GM12878 (cell line): ENCODE measurements at regions not wholly inside any gene's neighbourhood (a gene's known extent, or its start where the extent isn't known, plus 50 kb on each side); places are given as distances from the start of the nearest gene placed in this dataset.

ENCODE experiments used
- BRCA1 ChIP-seq: IDR thresholded peaks from 2 replicates; pipeline ENCODE4 v1.6.1; 2011; ENCODE audit warnings: low read depth, low read length, improper control_type of control experiment
- EP300 ChIP-seq, 2 experiments: fragments of 150-350 bp in 1 of 2; IDR thresholded peaks; 2 replicates each; pipeline ENCODE4 v1.6.1; 2011 to 2012; ENCODE audit warnings: low read depth in 2 of 2, low read length in 2 of 2, borderline replicate concordance in 1 of 2, improper control_type of control experiment in 1 of 2, inconsistent platforms in 1 of 2; ENCODE audit not compliant: control insufficient read depth in 1 of 2
- KAT2A ChIP-seq: conservative IDR thresholded peaks from 2 replicates; pipeline ENCODE4 v1.6.1; 2011; ENCODE audit warnings: low read depth, low read length; ENCODE audit not compliant: control insufficient read depth
- MAX ChIP-seq: IDR thresholded peaks from 2 replicates; pipeline ENCODE4 v1.6.1; 2012; ENCODE audit warnings: low read depth, low read length, improper control_type of control experiment
- MLLT1 ChIP-seq: fragments of 450-650 bp; IDR thresholded peaks from 2 replicates; pipeline ENCODE4 v1.6.1; 2016; ENCODE audit warnings: mild to moderate bottlenecking
- POLR2A ChIP-seq: IDR thresholded peaks from 2 replicates; pipeline ENCODE4 v1.6.1; 2011; ENCODE audit warnings: low read depth, mild to moderate bottlenecking, low read length
- RBBP5 ChIP-seq: fragments of 200-600 bp; sonication (generic); conservative IDR thresholded peaks from 2 replicates; pipeline ENCODE4 v1.6.1; 2016
- SMC3 ChIP-seq: IDR thresholded peaks from 2 replicates; pipeline ENCODE4 v1.6.1; 2011; ENCODE audit warnings: low read length, improper control_type of control experiment, borderline replicate concordance
- SRF ChIP-seq, 2 experiments: IDR thresholded peaks; 2 replicates each; pipeline ENCODE4 v1.6.1; 2011; ENCODE audit warnings: low read depth in 2 of 2, low read length in 2 of 2, mild to moderate bottlenecking in 1 of 2, moderate library complexity in 1 of 2
- ZSCAN29 ChIP-seq: fragments of 450-650 bp; IDR thresholded peaks from 2 replicates; pipeline ENCODE4 v1.6.1; 2017; ENCODE audit warnings: mild to moderate bottlenecking, moderate library complexity
- TF ChIP-seq, protein P1 (sequence below), 3 experiments: IDR thresholded peaks in 2 of 3; conservative IDR thresholded peaks in 1 of 3; 2 replicates each; pipeline ENCODE4 v1.5.1; 2011; ENCODE audit warnings: low read depth in 3 of 3, low read length in 3 of 3, mild to moderate bottlenecking in 3 of 3, control low read depth in 2 of 3, moderate library complexity in 2 of 3, inconsistent platforms in 1 of 3, mixed read lengths in 1 of 3; ENCODE audit not compliant: control insufficient read depth in 2 of 3, insufficient read depth in 1 of 3; ENCODE audit errors: extremely low read depth in 1 of 3

GRCh38 chr1:219359126-219359525, 185.4 kb downstream of the LYPLAL1 start:
- TF ChIP-seq BRCA1 (no peak), ZSCAN29 (no peak), EP300 (IDR thresholded peaks at IDR 0.05; ENCODE audit: borderline replicate concordance in 1 of 2, control insufficient read depth in 1 of 2, low read depth in 2 of 2, low read length in 2 of 2) (no peak), MAX (no peak), KAT2A (no peak), POLR2A (no peak), RBBP5 (no peak), MLLT1 (no peak), SMC3 (no peak), SRF (IDR thresholded peaks at IDR 0.05; ENCODE audit: low read depth in 2 of 2, low read length in 2 of 2) (no peak)
- TF ChIP-seq, protein P1, sequence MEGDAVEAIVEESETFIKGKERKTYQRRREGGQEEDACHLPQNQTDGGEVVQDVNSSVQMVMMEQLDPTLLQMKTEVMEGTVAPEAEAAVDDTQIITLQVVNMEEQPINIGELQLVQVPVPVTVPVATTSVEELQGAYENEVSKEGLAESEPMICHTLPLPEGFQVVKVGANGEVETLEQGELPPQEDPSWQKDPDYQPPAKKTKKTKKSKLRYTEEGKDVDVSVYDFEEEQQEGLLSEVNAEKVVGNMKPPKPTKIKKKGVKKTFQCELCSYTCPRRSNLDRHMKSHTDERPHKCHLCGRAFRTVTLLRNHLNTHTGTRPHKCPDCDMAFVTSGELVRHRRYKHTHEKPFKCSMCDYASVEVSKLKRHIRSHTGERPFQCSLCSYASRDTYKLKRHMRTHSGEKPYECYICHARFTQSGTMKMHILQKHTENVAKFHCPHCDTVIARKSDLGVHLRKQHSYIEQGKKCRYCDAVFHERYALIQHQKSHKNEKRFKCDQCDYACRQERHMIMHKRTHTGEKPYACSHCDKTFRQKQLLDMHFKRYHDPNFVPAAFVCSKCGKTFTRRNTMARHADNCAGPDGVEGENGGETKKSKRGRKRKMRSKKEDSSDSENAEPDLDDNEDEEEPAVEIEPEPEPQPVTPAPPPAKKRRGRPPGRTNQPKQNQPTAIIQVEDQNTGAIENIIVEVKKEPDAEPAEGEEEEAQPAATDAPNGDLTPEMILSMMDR (IDR thresholded peaks at IDR 0.05 in 2 of 3, conservative IDR thresholded peaks at IDR 0.05 in 1 of 3; ENCODE audit: control insufficient read depth in 2 of 3, extremely low read depth in 1 of 3, insufficient read depth in 1 of 3, low read depth in 3 of 3, low read length in 3 of 3): no peak
